ENCODE measurements at regions not wholly inside any gene's neighbourhood (a gene's known extent, or its start where the extent isn't known, plus 50 kb on each side); places are given as distances from the start of the nearest gene placed in this dataset.

DNA sequence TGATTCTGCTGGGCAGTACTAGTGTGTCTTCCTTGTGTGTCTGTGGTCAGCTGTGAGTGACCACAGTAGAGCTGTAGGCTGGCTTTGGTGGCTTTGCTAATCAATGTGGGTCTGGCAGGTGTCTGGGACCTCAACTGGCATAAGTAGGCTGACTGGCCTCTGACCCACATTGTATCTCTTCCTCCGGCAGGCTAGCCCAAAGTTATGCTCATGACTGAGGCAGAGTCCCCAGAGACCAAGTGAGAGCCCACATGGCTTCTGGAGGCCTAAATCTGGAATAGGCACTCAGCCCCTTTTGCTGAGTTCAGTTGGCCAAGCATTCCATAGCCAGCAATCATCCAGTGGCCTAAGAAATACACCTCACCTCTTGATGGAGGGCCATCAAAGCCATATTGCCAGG lies 289.1 kb upstream of the SUCLG2 start:
- H3K4me1 ChIP-seq (ENCODE audit: control insufficient read depth in 1 of 2, insufficient read depth in 2 of 2, low read length in 2 of 2) = no peaks in the 10 kb centered on the region
- no peaks in the 10 kb centered on the region for H3K27me3 ChIP-seq (ENCODE audit: control insufficient read depth in 2 of 2, insufficient read depth in 2 of 2, low read length in 2 of 2)
- H3K36me3 ChIP-seq (replicated peaks in 1 of 2; ENCODE audit: control insufficient read depth in 1 of 2, insufficient read depth in 2 of 2, low read length in 2 of 2) = no peaks in the 10 kb centered on the region
- Mint-ChIP-seq H3K27ac (no peak overlapping the region), H3K9me3 (peaks cover 0 to 14% (median 1%) of the 10 kb centered on the region in 7 donors), H3K4me1 (no peaks in the 10 kb centered on the region), H3K4me3 (no peak overlapping the region), H3K27me3 (ENCODE audit: low read depth in 3 of 3) (no peaks in the 10 kb centered on the region), H3K36me3 (no peaks in the 10 kb centered on the region)
- DNase-seq = no peak
- TF ChIP-seq, protein P1, sequence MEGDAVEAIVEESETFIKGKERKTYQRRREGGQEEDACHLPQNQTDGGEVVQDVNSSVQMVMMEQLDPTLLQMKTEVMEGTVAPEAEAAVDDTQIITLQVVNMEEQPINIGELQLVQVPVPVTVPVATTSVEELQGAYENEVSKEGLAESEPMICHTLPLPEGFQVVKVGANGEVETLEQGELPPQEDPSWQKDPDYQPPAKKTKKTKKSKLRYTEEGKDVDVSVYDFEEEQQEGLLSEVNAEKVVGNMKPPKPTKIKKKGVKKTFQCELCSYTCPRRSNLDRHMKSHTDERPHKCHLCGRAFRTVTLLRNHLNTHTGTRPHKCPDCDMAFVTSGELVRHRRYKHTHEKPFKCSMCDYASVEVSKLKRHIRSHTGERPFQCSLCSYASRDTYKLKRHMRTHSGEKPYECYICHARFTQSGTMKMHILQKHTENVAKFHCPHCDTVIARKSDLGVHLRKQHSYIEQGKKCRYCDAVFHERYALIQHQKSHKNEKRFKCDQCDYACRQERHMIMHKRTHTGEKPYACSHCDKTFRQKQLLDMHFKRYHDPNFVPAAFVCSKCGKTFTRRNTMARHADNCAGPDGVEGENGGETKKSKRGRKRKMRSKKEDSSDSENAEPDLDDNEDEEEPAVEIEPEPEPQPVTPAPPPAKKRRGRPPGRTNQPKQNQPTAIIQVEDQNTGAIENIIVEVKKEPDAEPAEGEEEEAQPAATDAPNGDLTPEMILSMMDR (IDR thresholded peaks at IDR 0.05) = no peak
- no peaks in the 10 kb centered on the region for H3K79me2 ChIP-seq (ENCODE audit: insufficient read depth, low read length)
- intact Hi-C loops (cut with micrococcal nuclease) = no loop called here
- peaks cover 0 to 9% of the 10 kb centered on the region in 2 donors for H3K9me3 ChIP-seq (replicated peaks in 1 of 2; ENCODE audit: control insufficient read depth in 1 of 2, insufficient read depth in 1 of 2, low read length in 2 of 2)
- H3K9ac ChIP-seq (ENCODE audit: insufficient read depth, low read length, poor library complexity, severe bottlenecking) = no peak overlapping the region
- H2AFZ ChIP-seq (ENCODE audit: insufficient read depth, low read depth, low read length, poor library complexity, severe bottlenecking) = no peak overlapping the region
- H3K4me2 ChIP-seq (replicated peaks; ENCODE audit: extremely low read depth, low read length, poor library complexity, severe bottlenecking) = no peak overlapping the region
- no peaks in the 10 kb centered on the region for H4K20me1 ChIP-seq (ENCODE audit: insufficient read depth, low read length)
- 100% methylated on average over 1 of the region's 1 CpG for WGBS (ENCODE audit: insufficient coverage)
- H3K4me3 ChIP-seq (replicated peaks in 1 of 3; ENCODE audit: low read depth in 2 of 3, low read length in 3 of 3) = no peak overlapping the region
- H3K27ac ChIP-seq (ENCODE audit: low read depth in 1 of 2, low read length in 2 of 2) = no peak overlapping the region

DNA sequence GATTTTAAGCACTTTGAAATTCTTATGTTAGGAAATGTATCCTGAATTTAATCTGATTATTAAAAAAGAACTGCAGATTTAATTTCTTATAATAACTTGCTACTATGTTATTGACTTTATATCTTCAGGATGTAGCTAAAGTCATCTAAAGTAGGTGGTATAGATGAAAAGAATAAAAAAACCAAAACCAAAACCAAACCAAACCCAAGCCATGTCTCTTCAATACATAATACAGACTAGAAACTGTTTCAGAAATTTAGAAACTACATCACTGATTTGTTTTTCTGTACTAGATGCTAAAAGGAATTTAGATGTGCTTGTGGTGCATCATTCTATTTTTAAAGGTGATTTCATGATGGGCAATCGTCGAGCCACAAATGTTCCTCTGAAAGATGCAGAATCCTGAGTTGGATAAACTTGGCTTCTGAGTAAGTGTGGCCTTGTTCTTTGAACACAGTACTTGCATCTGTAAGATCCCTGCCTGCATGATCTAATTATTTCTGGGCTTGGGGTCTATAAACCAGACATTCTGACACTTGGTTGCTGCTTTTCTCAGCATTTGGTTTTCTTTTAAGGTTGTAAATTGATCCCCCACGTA lies 287.1 kb upstream of the SUCLG2 start:
- WGBS (ENCODE audit: insufficient coverage) = 90% methylated on average over 2 of the region's 3 CpGs
- H3K27ac ChIP-seq (ENCODE audit: low read depth in 1 of 2, low read length in 2 of 2) = no peak overlapping the region
- no peaks in the 10 kb centered on the region for H3K4me1 ChIP-seq (ENCODE audit: control insufficient read depth in 1 of 2, insufficient read depth in 2 of 2, low read length in 2 of 2)
- H3K36me3 ChIP-seq (replicated peaks in 1 of 2; ENCODE audit: control insufficient read depth in 1 of 2, insufficient read depth in 2 of 2, low read length in 2 of 2) = no peaks in the 10 kb centered on the region
- Mint-ChIP-seq H3K4me1 (no peaks in the 10 kb centered on the region), H3K9me3 (peaks cover 0 to 5% (median 1%) of the 10 kb centered on the region in 7 donors), H3K4me3 (no peak overlapping the region), H3K27ac (no peak overlapping the region), H3K36me3 (no peaks in the 10 kb centered on the region), H3K27me3 (ENCODE audit: low read depth in 3 of 3) (no peaks in the 10 kb centered on the region)
- H3K9me3 ChIP-seq (replicated peaks in 1 of 2; ENCODE audit: control insufficient read depth in 1 of 2, insufficient read depth in 1 of 2, low read length in 2 of 2) = peaks cover 0 to 3% of the 10 kb centered on the region in 2 donors
- intact Hi-C loops (cut with micrococcal nuclease) = no loop called here
- no peaks in the 10 kb centered on the region for H3K27me3 ChIP-seq (ENCODE audit: control insufficient read depth in 2 of 2, insufficient read depth in 2 of 2, low read length in 2 of 2)
- TF ChIP-seq, protein P1 (IDR thresholded peaks at IDR 0.05) = no peak
- H2AFZ ChIP-seq (ENCODE audit: insufficient read depth, low read depth, low read length, poor library complexity, severe bottlenecking) = no peak overlapping the region
- no peaks in the 10 kb centered on the region for H3K79me2 ChIP-seq (ENCODE audit: insufficient read depth, low read length)
- H3K4me2 ChIP-seq (replicated peaks; ENCODE audit: extremely low read depth, low read length, poor library complexity, severe bottlenecking) = no peak overlapping the region
- no peak overlapping the region for H3K4me3 ChIP-seq (replicated peaks in 1 of 3; ENCODE audit: low read depth in 2 of 3, low read length in 3 of 3)
- no peak overlapping the region for H3K9ac ChIP-seq (ENCODE audit: insufficient read depth, low read length, poor library complexity, severe bottlenecking)
- DNase-seq = no peak
- no peaks in the 10 kb centered on the region for H4K20me1 ChIP-seq (ENCODE audit: insufficient read depth, low read length)
